GM19025 (cell line): ENCODE measurements at regions not wholly inside any gene's neighbourhood (a gene's known extent, or its start where the extent isn't known, plus 50 kb on each side); places are given as distances from the start of the nearest gene placed in this dataset.
A peak's percentile ranks its signal among the peaks of the same experiment; 100 is the strongest.

Experiments
- ATAC-seq: cut with Tn5 transposase; IDR thresholded peaks from one replicate; pipeline ENCODE4 v1.9.1; 2021; ENCODE audit warnings: mild to moderate bottlenecking, low read depth, moderate library complexity; ENCODE audit not compliant: unreplicated experiment

- ATAC-seq = no peak
Observed at GRCh38 chr4:184879271-184879670, 53.5 kb upstream of the ACSL1 start.

GRCh38 chr4:184882276-184882675 lies 56.5 kb upstream of the ACSL1 start:
- ATAC-seq = no peak

GRCh38 chr4:184883024-184883423 lies 57.3 kb upstream of the ACSL1 start:
- ATAC-seq = no peak

- no peak for ATAC-seq
Observed at GRCh38 chr4:184884883-184885282, 59.1 kb upstream of the ACSL1 start.

- ATAC-seq = no peak
Observed at GRCh38 chr4:184885602-184886001, 59.8 kb upstream of the ACSL1 start.

- ATAC-seq = no peak
Observed at GRCh38 chr4:184887333-184887732, 61.6 kb upstream of the ACSL1 start.

- ATAC-seq = no peak
Observed at GRCh38 chr4:184887947-184888346, 62.2 kb upstream of the ACSL1 start.

DNA sequence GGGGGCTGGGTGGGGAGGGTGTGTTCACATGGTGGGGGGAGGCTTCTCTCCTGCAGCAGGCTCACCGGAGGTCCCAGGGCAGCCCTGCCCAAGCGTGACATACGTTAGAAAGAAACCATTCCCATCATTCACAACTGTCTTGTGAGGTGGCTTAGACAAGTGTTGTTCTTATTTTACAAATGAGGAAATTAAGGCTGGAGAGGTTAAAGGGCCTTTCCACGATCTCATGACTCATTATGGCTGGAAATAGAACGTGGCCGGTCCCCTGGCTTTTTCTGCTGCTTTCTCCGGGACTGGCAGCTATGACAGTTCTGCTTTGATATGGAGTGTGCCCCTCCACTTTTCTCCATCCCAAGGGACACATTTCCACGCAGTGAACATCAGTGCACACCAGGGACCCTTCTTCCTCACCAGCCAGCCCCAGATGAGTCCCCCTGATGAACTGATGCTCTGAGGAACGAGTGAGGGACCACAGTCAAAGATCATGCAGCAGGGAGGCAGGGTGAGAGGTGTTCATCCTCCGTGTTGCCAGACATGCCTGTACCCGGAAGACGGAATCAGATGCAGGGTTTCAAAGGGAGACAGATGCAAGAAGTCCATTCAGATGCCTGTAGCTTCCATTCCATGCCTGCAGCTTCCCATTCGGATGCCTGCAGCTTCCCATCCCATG lies 64.0 kb upstream of the ACSL1 start:
- no peak for ATAC-seq

- no peak for ATAC-seq
Observed at GRCh38 chr4:184890499-184890898, 64.7 kb upstream of the ACSL1 start.

DNA sequence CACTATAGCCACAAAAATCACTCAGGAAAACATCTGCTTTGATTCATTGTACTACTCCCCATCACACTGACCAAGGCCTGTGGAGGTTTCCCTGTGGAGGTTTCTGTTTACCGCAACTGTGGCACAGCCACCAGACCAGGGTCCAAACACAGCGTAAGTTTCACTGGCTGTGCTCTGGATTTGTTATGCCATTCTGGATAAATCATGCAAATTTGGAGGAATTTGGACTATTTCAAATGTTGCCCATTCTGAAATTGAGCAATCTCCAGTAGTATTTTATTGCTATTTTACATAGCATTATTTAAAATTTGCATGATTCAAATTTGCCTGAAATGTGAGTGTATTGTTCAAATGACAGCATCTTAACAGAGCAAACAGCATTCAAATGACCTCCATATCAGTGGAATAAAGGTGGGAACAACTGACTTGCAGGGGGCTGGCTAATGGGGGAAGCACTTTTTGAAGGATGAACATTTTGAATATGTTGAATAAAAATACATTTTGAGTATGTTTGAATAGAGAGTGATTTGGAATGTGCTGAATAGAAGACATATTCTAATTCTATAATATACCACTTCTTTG lies 66.1 kb upstream of the ACSL1 start:
- no peak for ATAC-seq

- ATAC-seq = no peak
Observed at GRCh38 chr4:184892999-184893398, 67.2 kb upstream of the ACSL1 start.

- ATAC-seq = no peak
Observed at GRCh38 chr4:184893801-184894571, 68.2 kb upstream of the ACSL1 start.

- ATAC-seq = no peak
Observed at GRCh38 chr4:184895012-184895695, 69.4 kb upstream of the ACSL1 start.

DNA sequence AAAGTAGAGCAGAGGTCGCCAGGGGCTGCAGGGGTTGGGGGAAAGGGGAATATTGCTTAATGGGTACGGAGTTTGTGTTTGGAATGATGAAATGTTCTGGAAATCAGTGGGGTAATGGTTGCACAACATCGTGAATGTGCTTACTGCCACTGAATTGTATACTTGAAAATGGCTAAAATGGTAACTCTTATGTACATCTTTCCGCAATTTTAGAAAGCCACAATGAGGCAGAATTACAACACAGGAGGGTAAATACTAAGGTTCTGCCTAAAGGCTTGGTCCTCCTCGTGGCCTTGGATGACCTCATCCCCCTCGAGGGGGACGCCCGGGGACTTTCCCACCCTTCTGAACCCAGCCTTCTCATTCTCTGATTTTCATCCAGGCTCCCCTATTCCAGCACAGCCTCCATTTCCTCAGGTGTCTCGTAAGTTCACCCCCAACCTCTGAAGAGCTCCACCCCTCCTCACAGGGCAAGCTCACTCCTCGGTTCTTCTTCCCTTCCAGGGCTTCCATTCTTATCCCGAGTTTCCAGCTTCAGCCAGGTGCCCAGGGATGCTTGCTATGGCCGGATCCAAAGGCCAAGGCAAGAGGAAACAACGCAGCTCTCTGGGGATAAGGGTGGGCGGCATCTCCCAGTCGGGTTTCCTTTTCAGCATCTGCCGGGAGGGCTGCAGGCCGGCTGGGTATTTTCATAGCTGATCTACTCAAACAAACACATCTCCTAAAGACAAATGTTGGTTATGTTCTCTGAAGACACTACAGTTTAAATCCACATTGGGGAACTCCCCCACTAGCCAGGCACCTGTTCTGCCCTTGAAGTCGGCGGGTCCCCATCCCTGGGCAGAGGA lies 71.3 kb upstream of the ACSL1 start:
- ATAC-seq = peak; percentile 78

GRCh38 chr4:184897895-184898294 lies 72.1 kb upstream of the ACSL1 start:
- ATAC-seq = no peak

DNA sequence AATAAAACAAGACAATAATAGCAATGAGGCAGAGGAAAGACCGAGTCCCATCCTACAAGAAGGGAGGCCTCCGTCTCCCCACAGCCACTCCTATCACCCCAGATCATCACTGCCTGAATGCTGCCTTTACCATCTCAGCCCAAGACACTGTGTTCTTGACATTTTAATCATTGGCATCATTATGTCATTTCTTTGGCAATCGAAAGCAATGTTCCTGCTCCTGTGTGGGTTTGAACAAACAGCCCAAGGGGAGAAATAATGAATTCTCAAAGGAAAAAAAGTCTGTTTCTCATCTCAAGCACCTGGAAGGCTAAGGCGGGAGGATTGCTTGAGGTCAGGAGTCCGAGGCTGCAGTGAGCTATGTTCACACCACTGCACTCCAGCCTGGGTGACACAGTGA lies 73.0 kb upstream of the ACSL1 start:
- no peak for ATAC-seq

DNA sequence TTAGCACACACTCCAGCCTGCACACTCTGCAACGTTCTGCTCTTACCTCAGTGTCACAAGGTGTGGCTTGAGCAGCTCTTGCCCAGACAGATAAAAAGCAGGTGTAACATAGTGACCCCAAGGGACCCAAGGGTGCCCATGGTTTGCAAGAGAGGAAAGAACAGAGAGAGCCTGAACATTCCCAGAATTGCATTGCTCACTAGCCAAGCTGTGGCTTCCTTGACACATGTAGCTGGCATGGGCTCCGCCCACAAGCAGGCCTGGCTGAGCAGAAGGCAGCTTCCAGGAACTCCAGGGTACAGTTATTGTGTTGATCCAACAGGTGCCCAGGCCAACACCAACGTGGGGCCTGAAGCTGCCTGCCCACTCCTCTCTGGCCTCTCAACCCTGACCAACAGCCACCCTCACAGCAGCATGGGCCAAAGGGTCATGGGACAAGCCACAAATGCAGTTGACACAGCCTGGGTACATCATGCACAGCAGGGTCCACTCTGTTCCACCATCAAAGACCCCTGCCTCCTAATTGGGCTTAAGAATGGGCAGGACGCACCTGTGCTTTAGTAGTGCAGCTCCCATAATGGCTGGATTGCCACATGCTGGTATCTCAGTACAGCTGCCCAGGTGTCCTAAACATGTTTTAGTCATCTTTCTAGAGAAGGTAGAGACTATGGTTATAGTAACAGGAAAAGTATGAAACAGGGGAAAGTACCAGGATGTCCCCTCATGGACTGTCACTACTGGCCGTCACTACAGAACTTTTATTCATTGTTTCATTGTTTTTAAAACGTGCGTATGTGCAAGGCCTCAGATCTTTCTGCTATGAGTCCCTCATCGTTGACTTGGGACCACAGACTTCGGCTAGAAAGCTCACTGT lies 73.7 kb upstream of the ACSL1 start:
- no peak for ATAC-seq

- no peak for ATAC-seq
Observed at GRCh38 chr4:184900184-184900583, 74.4 kb upstream of the ACSL1 start.

GRCh38 chr4:184902550-184902949 lies 76.8 kb upstream of the ACSL1 start:
- no peak for ATAC-seq
